ENCODE measurements at regions not wholly inside any gene's neighbourhood (a gene's known extent, or its start where the extent isn't known, plus 50 kb on each side); places are given as distances from the start of the nearest gene placed in this dataset.

DNA sequence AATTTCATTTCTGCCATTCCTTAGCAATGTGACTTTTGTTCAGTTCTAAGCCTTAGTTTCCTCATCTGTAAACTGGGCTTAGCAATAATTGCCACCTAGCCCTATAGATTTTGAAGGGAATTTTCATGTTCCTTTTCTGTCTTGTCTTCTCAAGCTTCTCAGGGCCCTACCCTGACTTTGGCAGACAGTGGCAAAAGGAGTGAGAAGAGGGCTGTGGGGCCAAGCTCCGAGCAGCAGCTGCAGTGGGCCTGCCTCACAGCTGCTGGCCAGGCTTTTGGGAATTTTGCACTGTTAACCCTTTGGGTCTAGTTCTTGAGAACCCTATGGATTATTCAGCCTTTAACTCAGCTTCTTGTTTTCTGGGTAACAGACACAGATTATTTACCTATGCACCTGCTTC lies 67.6 kb upstream of the IGSF1 start:
- Histone ChIP-seq H3K9me3 (ENCODE audit: insufficient read depth, low read depth) (no peaks in the 10 kb centered on the region), H3K79me2 (ENCODE audit: low read depth) (no peaks in the 10 kb centered on the region), H3K4me1 (replicated peaks; ENCODE audit: insufficient read depth) (no peaks in the 10 kb centered on the region), H3K4me3 (no peak overlapping the region), H4K20me1 (ENCODE audit: insufficient read depth) (no peaks in the 10 kb centered on the region), H3K27ac (no peak overlapping the region), H2AFZ (no peak overlapping the region), H3K36me3 (ENCODE audit: low read depth) (no peaks in the 10 kb centered on the region), H3F3A (ENCODE audit: insufficient read depth, low read depth) (no peaks in the 10 kb centered on the region), H3K27me3 (ENCODE audit: insufficient read depth, low read depth) (no peaks in the 10 kb centered on the region), H3K9me2 (ENCODE audit: insufficient read depth) (no peaks in the 10 kb centered on the region), H3K4me2 (no peak overlapping the region)
- no TSS peak for BruUV-seq (replicated peaks)
- intact Hi-C loops (cut with micrococcal nuclease; ENCODE audit: unreplicated experiment) = no loop called here
- no peak for DNase-seq
- CTCF ChIA-PET = no interaction called here
- POLR2A ChIA-PET (ENCODE audit: unreplicated experiment) = no interaction called here
- TF ChIP-seq EZH2 (IDR thresholded peaks at IDR 0.05; ENCODE audit: low read depth) = no peak
- TF ChIP-seq, protein P1, sequence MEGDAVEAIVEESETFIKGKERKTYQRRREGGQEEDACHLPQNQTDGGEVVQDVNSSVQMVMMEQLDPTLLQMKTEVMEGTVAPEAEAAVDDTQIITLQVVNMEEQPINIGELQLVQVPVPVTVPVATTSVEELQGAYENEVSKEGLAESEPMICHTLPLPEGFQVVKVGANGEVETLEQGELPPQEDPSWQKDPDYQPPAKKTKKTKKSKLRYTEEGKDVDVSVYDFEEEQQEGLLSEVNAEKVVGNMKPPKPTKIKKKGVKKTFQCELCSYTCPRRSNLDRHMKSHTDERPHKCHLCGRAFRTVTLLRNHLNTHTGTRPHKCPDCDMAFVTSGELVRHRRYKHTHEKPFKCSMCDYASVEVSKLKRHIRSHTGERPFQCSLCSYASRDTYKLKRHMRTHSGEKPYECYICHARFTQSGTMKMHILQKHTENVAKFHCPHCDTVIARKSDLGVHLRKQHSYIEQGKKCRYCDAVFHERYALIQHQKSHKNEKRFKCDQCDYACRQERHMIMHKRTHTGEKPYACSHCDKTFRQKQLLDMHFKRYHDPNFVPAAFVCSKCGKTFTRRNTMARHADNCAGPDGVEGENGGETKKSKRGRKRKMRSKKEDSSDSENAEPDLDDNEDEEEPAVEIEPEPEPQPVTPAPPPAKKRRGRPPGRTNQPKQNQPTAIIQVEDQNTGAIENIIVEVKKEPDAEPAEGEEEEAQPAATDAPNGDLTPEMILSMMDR (conservative IDR thresholded peaks at IDR 0.05) = no peak

DNA sequence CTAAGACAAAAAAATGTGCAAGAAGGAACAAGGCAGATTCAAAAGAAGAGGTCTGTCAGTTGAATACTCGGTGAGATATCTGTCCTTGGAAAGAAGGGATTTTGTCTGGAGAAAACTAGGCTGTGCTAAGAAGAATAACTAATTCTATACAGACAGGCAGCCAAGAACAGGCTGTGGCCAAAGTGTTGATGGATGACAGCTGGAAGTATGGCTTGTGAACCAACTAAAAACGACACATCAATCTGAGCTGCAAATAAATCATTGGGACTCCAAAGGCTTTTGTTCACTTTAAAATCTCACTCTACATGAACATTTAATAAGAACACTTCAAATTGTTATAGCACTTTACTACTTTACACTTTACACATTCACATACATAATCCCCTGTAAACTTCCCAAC lies 70.5 kb upstream of the IGSF1 start:
- Histone ChIP-seq H2AFZ (no peak overlapping the region), H3K27ac (no peak overlapping the region), H3K9me2 (ENCODE audit: insufficient read depth) (no peaks in the 10 kb centered on the region), H3K79me2 (ENCODE audit: low read depth) (no peaks in the 10 kb centered on the region), H3K9me3 (ENCODE audit: insufficient read depth, low read depth) (no peaks in the 10 kb centered on the region), H3K4me1 (replicated peaks; ENCODE audit: insufficient read depth) (no peaks in the 10 kb centered on the region), H3K27me3 (ENCODE audit: insufficient read depth, low read depth) (no peaks in the 10 kb centered on the region), H3K4me3 (no peak overlapping the region), H4K20me1 (ENCODE audit: insufficient read depth) (no peaks in the 10 kb centered on the region), H3K36me3 (ENCODE audit: low read depth) (no peaks in the 10 kb centered on the region), H3K4me2 (no peak overlapping the region), H3F3A (ENCODE audit: insufficient read depth, low read depth) (no peaks in the 10 kb centered on the region)
- DNase-seq = no peak
- intact Hi-C loops (cut with micrococcal nuclease; ENCODE audit: unreplicated experiment) = no loop called here
- CTCF ChIA-PET = no interaction called here
- TF ChIP-seq EZH2 (IDR thresholded peaks at IDR 0.05; ENCODE audit: low read depth) = no peak
- TF ChIP-seq, protein P1 (conservative IDR thresholded peaks at IDR 0.05) = no peak
- BruUV-seq (replicated peaks) = no TSS peak
- POLR2A ChIA-PET (ENCODE audit: unreplicated experiment) = no interaction called here

DNA sequence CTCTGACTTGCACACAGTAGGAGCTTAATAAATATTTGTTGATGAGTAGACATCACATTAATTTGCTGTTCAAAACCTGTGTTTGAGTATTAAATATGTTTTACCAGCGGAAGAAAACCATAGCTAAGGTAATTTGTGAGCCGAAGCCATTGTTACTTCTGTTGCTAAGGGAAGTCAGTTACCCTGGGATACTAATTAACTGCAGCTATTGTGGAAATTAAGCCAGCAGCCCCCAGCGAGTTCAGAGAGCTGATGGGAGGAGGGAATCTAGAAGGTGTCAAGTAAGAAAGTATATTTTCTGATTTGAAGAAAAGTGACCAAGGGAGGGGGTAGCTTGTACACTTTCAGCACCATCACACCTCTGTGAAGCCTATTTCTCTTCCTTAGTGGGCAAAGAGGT lies 76.7 kb upstream of the IGSF1 start:
- no peak overlapping the region for H3K4me3 ChIP-seq
- no peak overlapping the region for H2AFZ ChIP-seq
- ChIA-PET POLR2A (ENCODE audit: unreplicated experiment) (no interaction called here), CTCF (no interaction called here)
- H3K79me2 ChIP-seq (ENCODE audit: low read depth) = no peaks in the 10 kb centered on the region
- no peak overlapping the region for H3K4me2 ChIP-seq
- intact Hi-C loops (cut with micrococcal nuclease; ENCODE audit: unreplicated experiment) = no loop called here
- H3K4me1 ChIP-seq (replicated peaks; ENCODE audit: insufficient read depth) = no peaks in the 10 kb centered on the region
- H4K20me1 ChIP-seq (ENCODE audit: insufficient read depth) = no peaks in the 10 kb centered on the region; the same call in 1 of the 2 replicates
- DNase-seq = no peak
- H3F3A ChIP-seq (ENCODE audit: insufficient read depth, low read depth) = no peaks in the 10 kb centered on the region
- no TSS peak for BruUV-seq (replicated peaks)
- H3K27me3 ChIP-seq (ENCODE audit: insufficient read depth, low read depth) = no peaks in the 10 kb centered on the region
- no peaks in the 10 kb centered on the region for H3K36me3 ChIP-seq (ENCODE audit: low read depth)
- no peak overlapping the region for H3K27ac ChIP-seq
- H3K9me3 ChIP-seq (ENCODE audit: insufficient read depth, low read depth) = no peaks in the 10 kb centered on the region
- no peaks in the 10 kb centered on the region for H3K9me2 ChIP-seq (ENCODE audit: insufficient read depth)
- TF ChIP-seq, protein P1 (conservative IDR thresholded peaks at IDR 0.05) = no peak
